HG03175 (cell line): ENCODE measurements at regions not wholly inside any gene's neighbourhood (a gene's known extent, or its start where the extent isn't known, plus 50 kb on each side); places are given as distances from the start of the nearest gene placed in this dataset.
"Not testable (repeated sequence)": the region's sequence is repeated elsewhere in the genome, so short reads cannot be mapped to it uniquely, and the experiment has no call there.

Experiments used
- ATAC-seq: cut with Tn5 transposase; IDR thresholded peaks from one replicate; pipeline ENCODE4 v1.9.1; 2021; ENCODE audit warnings: mild to moderate bottlenecking, moderate library complexity; ENCODE audit not compliant: unreplicated experiment

DNA sequence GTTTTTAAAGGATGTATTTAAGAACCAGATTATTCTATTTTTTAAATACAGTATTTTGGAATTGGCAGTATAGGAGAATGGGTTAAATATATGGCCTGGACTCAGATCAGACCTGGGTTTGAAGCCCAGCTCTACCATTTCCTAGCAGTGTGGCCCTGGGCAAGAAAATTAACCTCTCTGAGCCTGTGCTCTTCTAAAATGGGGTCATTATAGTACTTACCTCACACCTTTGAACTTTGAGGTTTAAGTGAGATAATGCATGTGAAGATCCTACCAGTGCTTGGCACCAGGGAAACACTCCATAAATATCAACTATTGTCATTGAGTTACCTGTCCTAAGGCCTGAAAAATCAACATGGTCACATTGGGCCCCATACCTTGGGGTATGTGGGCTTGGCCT, 93.4 kb upstream of the WSB1 start:
- ATAC-seq, result no peak

DNA sequence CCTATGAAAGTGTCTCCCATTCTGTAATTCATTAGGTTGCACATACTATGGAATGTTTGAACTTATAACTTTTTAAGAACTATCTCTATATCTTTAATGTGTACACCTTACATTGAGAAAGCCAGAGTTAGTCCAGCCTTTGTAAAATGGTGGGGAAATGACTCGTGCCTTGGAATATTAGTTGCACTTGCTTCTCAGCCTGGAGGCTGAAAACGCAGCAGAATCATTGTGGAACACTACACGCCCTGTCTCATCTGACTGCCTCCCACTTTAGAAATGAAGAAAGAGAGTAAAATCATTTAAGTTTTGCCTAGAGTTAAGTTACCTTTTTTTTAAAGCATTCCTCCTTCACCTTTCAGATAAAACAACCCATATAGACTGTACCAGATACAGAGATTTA, 90.7 kb upstream of the WSB1 start:
- ATAC-seq, result no peak

GRCh38 chr17:27206447-27206846, 87.5 kb upstream of the WSB1 start:
- no peak for ATAC-seq

DNA sequence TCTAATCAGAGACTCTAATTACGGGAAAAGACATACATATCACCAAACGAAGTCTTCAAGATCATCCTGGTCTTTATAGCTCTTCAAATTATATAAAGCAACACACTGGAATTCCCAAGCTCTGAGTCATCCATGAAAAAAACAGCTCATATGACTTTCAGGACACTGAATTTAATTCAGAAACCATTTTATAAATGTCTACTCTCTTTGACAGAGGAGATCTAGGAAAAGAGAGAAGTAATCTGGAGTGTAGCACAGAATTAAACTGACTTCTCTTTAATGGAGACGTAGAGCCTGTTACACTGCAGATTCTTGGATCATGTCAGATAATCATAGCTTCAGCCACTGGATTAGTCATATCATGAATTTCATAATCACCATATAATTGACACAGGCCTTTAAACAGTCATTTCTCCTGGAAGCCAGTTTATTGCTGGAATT, 86.8 kb upstream of the WSB1 start:
- ATAC-seq, result no peak

DNA sequence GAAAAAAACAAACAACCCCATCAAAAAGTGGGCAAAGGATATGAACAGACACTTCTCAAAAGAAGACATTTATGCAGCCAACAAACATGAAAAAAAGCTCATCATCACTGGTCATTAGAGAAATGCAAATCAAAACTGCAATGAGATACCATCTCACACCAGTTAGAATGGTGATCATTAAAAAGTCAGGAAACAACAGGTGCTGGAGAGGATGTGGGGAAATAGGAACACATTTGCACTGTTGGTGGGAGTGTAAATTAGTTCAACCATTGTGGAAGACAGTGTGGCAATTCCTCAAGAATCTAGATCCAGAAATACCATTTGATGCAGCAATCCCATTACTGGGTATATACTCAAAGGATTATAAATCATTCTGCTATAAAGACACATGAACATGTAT, 85.5 kb upstream of the WSB1 start:
- not testable (repeated sequence) for ATAC-seq

GRCh38 chr17:27209316-27209715, 84.6 kb upstream of the WSB1 start:
- ATAC-seq, result no peak

- not testable (repeated sequence) for ATAC-seq
Observed at GRCh38 chr17:27210809-27211208, 83.1 kb upstream of the WSB1 start.

DNA sequence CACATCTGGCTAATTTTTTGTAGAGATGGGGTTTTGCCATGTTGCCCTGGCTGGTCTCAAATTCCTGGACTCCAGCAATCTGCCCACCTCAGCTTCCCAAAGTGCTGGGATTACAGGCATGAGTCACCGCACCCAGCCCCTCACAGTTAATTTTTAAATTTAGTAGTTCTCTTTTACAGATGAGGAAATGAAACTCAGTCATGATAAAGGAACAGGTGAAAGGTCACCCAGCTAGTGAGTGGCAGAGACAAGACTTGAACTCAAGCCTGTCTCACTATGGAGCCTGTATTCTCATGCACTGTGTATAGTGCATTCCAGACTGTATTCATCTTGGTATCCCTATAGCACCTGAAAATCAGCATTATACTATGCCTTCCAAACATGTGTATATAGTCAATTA, 77.1 kb upstream of the WSB1 start:
- ATAC-seq, result no peak

DNA sequence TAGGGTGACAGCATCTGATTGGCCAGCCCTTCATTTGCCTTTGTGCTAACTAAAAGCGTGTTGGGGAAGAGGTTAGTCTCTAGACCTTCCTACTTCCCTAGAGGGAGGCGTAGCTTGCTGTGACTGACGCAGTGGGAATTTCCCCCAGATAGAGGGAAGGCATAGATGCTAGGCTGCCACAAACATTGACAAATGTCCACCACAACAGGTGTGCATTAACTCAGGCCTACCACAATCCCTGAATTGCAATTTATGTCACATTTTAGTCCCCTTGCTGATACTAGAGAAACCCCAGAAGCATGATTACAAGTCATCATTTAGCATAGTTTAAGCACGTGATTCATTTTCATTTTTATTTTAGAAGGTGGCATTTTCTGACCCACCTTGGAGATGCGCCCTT, 76.3 kb upstream of the WSB1 start:
- peak; percentile 78 for ATAC-seq

DNA sequence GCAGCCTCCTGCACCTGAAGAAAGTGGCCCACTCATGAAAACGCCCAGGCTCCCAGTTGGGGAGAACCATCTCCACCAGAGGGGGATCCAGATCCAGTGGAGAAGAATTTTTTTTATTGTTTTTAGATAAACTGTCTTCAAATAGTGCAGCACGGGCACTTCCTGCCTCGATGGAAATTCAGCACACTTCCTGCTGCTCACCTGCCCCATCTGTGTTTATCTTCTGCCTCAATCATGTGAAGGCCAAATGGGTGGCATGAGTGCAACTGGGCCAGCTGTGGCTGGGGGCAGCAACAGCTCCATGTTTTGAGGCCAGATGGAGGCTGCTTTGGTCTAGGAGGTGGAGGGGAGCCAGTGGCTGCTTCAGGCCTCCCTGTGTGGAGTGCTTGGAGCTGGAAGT, 75.9 kb upstream of the WSB1 start:
- no peak for ATAC-seq

DNA sequence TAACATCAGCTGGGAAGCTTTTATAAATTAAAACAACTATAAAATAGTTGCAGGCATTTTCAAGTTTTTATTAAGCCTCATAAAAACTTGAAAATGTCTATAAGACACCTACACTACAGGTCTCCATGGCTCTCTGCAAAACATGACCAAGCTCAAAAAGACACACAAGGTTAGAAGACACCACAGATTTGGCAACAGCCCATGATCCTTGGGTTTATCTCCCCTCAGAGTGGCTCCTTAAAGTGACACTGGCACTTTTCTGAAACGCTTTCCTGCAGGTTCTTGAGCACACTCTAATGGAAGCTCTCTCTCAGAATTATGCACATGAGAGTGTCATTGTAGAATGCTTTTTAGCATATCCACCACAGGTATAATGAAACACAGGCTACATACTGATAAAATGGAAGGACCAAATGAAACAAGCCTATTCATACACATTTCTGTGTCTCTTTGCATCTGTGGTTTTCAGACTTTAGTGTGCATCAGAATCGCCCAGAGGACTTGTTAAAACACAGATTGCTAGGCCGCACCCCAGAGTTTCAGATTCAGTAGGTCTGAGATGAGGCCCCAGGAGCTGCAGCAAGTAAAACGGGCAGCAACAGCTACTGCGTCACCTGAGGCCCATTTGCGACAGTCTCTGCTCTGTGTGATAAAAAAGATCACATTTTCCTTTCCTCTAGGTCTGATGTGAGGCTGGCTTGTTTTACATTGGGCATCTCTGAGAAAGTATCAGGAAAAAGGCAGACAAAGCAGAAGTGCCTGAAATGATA, 75.0 kb upstream of the WSB1 start:
- peak; percentile 61 for ATAC-seq

DNA sequence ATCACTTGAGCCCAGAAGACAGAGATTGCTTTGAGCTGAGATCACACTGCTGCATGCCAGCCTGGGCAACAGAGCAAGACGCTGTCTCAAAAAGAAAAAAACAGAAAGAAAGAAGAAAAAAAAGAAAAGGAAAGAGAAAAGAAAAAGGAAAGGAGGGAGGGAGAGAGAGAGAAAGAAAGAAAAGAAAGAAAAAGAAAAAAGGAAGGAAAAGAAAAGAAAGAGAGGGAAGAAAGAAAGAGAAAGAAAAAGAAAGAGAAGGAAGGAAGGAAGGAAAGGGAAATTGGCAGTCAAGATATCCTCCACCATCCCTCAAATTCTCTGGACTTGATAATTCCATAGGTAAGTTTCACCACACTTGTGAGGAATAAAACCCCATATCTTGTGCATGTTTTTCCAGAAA, 71.4 kb upstream of the WSB1 start:
- ATAC-seq, result no peak

- ATAC-seq, result no peak
Observed at GRCh38 chr17:27224526-27225315, 69.2 kb upstream of the WSB1 start.

GRCh38 chr17:27226611-27227230, 67.2 kb upstream of the WSB1 start:
- no peak for ATAC-seq

DNA sequence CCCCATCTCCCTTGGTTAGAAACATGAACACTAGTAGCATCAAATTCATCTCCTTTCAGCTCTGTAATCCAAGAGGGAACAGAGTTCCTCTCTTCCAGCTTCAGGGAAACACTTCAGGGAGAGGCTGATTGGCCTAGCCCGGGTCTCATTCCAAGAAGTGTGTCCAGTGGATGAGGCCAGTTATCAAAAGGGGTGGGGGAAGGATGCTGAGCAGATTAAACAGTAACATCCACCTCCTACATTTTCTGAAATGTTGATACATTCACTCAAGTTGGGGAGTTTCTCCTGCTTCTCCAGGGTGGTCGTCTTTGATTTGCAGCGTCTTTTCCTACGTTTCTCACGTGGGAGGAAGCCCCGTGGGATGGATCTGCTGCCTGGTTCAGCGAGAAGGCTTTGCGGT, 62.9 kb upstream of the WSB1 start:
- ATAC-seq, result no peak

DNA sequence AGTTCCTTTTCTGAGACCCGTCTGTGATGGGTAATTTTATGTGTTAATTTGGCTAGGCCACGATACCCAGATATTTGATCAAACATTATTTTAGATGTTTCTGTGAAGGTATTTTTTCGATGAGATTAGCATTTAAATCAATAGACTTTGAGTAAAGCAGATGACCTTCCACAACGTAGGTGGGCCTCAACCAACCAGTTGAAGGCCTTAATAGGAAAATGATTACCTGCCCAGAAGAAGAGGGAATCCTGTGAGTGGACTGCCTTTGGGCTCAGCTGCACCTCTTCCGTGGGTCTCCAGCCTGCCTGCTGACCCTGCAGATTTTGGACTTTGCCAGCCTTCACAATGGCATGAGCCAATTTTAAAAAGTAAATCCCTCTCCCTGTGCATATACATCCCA, 61.6 kb upstream of the WSB1 start:
- no peak for ATAC-seq

DNA sequence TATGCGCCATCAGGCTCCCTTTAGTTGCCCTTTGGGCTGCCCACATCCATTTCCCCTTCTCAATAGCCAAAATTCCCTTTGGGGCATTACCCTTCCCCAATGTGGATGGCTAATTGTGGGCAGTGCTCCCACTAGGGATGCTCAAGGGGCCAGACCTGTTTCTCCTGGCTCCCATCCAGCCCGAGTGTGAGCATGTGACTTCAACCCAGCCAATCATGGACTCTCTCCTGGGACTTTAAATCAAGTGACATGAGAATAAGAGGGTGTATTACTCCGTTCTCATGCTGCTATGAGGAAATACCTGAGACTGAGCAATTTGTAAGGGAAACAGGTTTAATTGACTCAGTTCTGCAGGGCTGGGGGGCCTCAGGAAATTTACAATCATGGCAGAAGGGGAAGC, 60.9 kb upstream of the WSB1 start:
- ATAC-seq, result no peak

GRCh38 chr17:27233776-27234175, 60.1 kb upstream of the WSB1 start:
- no peak for ATAC-seq

DNA sequence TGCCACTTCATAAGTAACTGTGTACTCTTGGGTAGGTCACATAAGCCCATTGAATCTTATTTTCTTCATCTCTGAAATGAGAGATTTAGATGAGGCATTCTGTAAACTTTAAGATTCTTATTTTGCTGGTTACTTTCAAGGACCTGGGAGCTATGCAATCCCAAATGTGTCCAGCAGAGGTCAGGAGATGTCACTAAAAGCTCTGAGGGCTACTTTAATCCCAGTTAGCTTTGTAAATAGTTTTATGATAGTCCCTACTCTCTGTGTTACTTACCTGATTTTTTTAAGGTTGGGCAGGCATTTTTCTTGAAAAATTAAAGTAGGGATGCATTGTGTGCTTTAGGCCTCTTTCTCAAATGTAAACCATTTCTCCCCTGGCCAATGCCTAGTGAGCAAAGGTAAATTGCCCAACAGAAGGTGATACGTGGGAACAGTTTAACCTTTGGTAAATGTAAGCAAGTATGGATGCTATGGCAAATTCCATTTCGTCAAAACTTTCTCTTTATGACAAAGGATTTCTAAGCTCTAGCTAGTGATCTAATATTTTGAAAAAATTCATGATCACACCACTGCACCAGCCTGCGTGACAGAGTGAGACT, 57.1 kb upstream of the WSB1 start:
- ATAC-seq, result no peak

GRCh38 chr17:27237890-27238289, 56.0 kb upstream of the WSB1 start:
- ATAC-seq, result no peak

GRCh38 chr17:27239046-27239445, 54.9 kb upstream of the WSB1 start:
- peak; percentile 48 for ATAC-seq

- no peak for ATAC-seq
Observed at GRCh38 chr17:27239584-27239983, 54.3 kb upstream of the WSB1 start.
